ENCODE measurements at regions not wholly inside any gene's neighbourhood (a gene's known extent, or its start where the extent isn't known, plus 50 kb on each side); places are given as distances from the start of the nearest gene placed in this dataset.

GRCh38 chr5:158530115-158530514, 569.6 kb downstream of the EBF1 start:
- Histone ChIP-seq H3K27ac (replicated peaks) (no peak overlapping the region), H3K27me3 (ENCODE audit: insufficient read depth, poor library complexity, severe bottlenecking) (peaks cover 3% of the 10 kb centered on the region), H3K4me3 (replicated peaks; ENCODE audit: insufficient read depth, low read length) (no peak overlapping the region)
- TF ChIP-seq POLR2AphosphoS5 (IDR thresholded peaks at IDR 0.05; ENCODE audit: low read depth) (no peak), REST (IDR thresholded peaks at IDR 0.05; ENCODE audit: insufficient replicate concordance, low read depth) (no peak), CTCF (IDR thresholded peaks at IDR 0.05; ENCODE audit: insufficient read depth, low read length) (no peak), GABPA (IDR thresholded peaks at IDR 0.05; ENCODE audit: low read depth) (no peak)
- DNase-seq (ENCODE audit: low read depth in 1 of 2, low spot score in 1 of 2): no peak

- H3K27me3 ChIP-seq (ENCODE audit: insufficient read depth, poor library complexity, severe bottlenecking): peaks cover 3% of the 10 kb centered on the region
- DNase-seq (ENCODE audit: low read depth in 1 of 2, low spot score in 1 of 2): no peak
- H3K27ac ChIP-seq (replicated peaks): no peak overlapping the region
- no peak overlapping the region for H3K4me3 ChIP-seq (replicated peaks; ENCODE audit: insufficient read depth, low read length)
- TF ChIP-seq CTCF (IDR thresholded peaks at IDR 0.05; ENCODE audit: insufficient read depth, low read length) (no peak), SPI1 (IDR thresholded peaks at IDR 0.05; ENCODE audit: borderline replicate concordance, low read depth) (no peak), REST (IDR thresholded peaks at IDR 0.05; ENCODE audit: insufficient replicate concordance, low read depth) (no peak), GABPA (IDR thresholded peaks at IDR 0.05; ENCODE audit: low read depth) (no peak), POLR2AphosphoS5 (IDR thresholded peaks at IDR 0.05; ENCODE audit: low read depth) (no peak)
These were observed 570.3 kb downstream of the EBF1 start for GRCh38 chr5:158529454-158529853.

- TF ChIP-seq CTCF (IDR thresholded peaks at IDR 0.05; ENCODE audit: insufficient read depth, low read length): no peak
- TF ChIP-seq GABPA (IDR thresholded peaks at IDR 0.05; ENCODE audit: low read depth): no peak
- no peak for TF ChIP-seq POLR2AphosphoS5 (IDR thresholded peaks at IDR 0.05; ENCODE audit: low read depth)
- no peak for TF ChIP-seq REST (IDR thresholded peaks at IDR 0.05; ENCODE audit: insufficient replicate concordance, low read depth)
- TF ChIP-seq SPI1 (IDR thresholded peaks at IDR 0.05; ENCODE audit: borderline replicate concordance, low read depth): no peak
- H3K4me3 ChIP-seq (replicated peaks; ENCODE audit: insufficient read depth, low read length): no peak overlapping the region
- no peak for DNase-seq (ENCODE audit: low read depth in 1 of 2, low spot score in 1 of 2)
- no peak overlapping the region for H3K27ac ChIP-seq (replicated peaks)
- H3K27me3 ChIP-seq (ENCODE audit: insufficient read depth, poor library complexity, severe bottlenecking): no peaks in the 10 kb centered on the region
These were observed 574.1 kb downstream of the EBF1 start for GRCh38 chr5:158525663-158526062.

Measured in HL-60 (cell line).